Thyroid gland (tissue), 4 donors: ENCODE measurements at regions not wholly inside any gene's neighbourhood (a gene's known extent, or its start where the extent isn't known, plus 50 kb on each side); places are given as distances from the start of the nearest gene placed in this dataset.

ENCODE experiments used
- POLR2A ChIP-seq, 2 donors: fragments of 450-650 bp; IDR thresholded peaks; one replicate each; pipeline ENCODE4 v1.6.1; 2017; ENCODE audit warnings: antibody characterized with exemption in 2 of 2, mild to moderate bottlenecking in 2 of 2, moderate library complexity in 1 of 2
- TF ChIP-seq, protein P1 (sequence below), 6 experiments: fragments of 200-600 bp in 3 of 6; fragments of 450-650 bp in 3 of 6; sonication (generic) in 3 of 6; IDR thresholded peaks; one replicate each; pipeline ENCODE4 v1.5.1; 2016 to 2019; ENCODE audit warnings: antibody characterized with exemption in 6 of 6, mild to moderate bottlenecking in 2 of 6, inconsistent platforms in 1 of 6, moderate library complexity in 1 of 6

DNA sequence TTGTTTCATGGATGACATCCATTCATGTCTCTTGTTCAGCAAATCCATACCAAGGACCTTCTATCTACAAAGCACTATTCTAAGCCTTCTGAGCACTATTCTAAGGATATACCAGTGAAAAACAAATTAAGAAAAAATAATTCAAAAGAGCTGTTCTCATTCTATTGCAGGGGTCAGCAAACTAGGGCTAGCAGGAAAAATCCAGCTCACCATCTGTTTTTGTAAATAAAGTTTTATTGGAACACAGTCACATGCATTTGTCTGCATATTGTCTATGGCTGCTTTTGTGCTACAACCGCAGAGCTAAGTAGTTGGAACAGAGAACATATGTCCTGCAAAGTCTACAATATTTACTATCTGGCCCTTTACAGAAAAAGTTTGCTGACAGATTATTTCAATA, 222.7 kb upstream of the DYNLRB2 start:
- TF ChIP-seq POLR2A (IDR thresholded peaks at IDR 0.05): no peak
- TF ChIP-seq, protein P1, sequence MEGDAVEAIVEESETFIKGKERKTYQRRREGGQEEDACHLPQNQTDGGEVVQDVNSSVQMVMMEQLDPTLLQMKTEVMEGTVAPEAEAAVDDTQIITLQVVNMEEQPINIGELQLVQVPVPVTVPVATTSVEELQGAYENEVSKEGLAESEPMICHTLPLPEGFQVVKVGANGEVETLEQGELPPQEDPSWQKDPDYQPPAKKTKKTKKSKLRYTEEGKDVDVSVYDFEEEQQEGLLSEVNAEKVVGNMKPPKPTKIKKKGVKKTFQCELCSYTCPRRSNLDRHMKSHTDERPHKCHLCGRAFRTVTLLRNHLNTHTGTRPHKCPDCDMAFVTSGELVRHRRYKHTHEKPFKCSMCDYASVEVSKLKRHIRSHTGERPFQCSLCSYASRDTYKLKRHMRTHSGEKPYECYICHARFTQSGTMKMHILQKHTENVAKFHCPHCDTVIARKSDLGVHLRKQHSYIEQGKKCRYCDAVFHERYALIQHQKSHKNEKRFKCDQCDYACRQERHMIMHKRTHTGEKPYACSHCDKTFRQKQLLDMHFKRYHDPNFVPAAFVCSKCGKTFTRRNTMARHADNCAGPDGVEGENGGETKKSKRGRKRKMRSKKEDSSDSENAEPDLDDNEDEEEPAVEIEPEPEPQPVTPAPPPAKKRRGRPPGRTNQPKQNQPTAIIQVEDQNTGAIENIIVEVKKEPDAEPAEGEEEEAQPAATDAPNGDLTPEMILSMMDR (IDR thresholded peaks at IDR 0.05): no peak
